Heart right ventricle (tissue), 16 donors: ENCODE measurements at regions not wholly inside any gene's neighbourhood (a gene's known extent, or its start where the extent isn't known, plus 50 kb on each side); places are given as distances from the start of the nearest gene placed in this dataset.

Experiments
- ATAC-seq, 8 donors: fragments of 200-7000 bp; cut with Tn5 transposase; one replicate each; pipeline ENCODE4 v1.9.1; 2020; ENCODE audit warnings: mild to moderate bottlenecking in 8 of 8, moderate library complexity in 8 of 8, moderate number of reproducible peaks in 1 of 8
- DNase-seq, 2 donors: peaks; one replicate each; pipeline ENCODE4 v3.0.0-alpha.2; 2020
- H3K27ac ChIP-seq, 10 donors: fragments of 200-600 bp; sonication (generic) in 2 of 10; one replicate each; pipeline versions ENCODE4 v1.5.0 to v1.8.0; 2020 to 2022; ENCODE audit warnings: mild to moderate bottlenecking in 3 of 10
- H3K27me3 ChIP-seq, 7 donors: fragments of 200-600 bp; one replicate each; pipeline ENCODE4 v1.8.0; 2021 to 2022; ENCODE audit warnings: mild to moderate bottlenecking in 2 of 7
- H3K36me3 ChIP-seq, 9 donors: fragments of 200-600 bp; sonication (generic) in 1 of 9; one replicate each; pipeline versions ENCODE4 v1.5.0 to v1.8.0; 2020 to 2022; ENCODE audit warnings: mild to moderate bottlenecking in 2 of 9
- H3K4me1 ChIP-seq, 9 donors: fragments of 200-600 bp; sonication (generic) in 1 of 9; one replicate each; pipeline versions ENCODE4 v1.5.0 to v1.8.0; 2020 to 2022; ENCODE audit warnings: mild to moderate bottlenecking in 4 of 9
- H3K4me3 ChIP-seq, 10 donors: fragments of 200-600 bp; sonication (generic) in 2 of 10; one replicate each; pipeline versions ENCODE4 v1.5.0 to v1.8.0; 2020 to 2022; ENCODE audit warnings: mild to moderate bottlenecking in 7 of 10, moderate library complexity in 2 of 10
- H3K9me3 ChIP-seq, 11 donors: fragments of 200-600 bp in 10 of 11; sonication (generic) in 2 of 11; one replicate each; pipeline versions ENCODE4 v1.5.0 to v1.8.0; 2013 to 2022; ENCODE audit warnings: mild to moderate bottlenecking in 2 of 11, control low read depth in 1 of 11, moderate library complexity in 1 of 11
- WGBS, 2 donors: extraction: QIAGEN DNeasy Blood & Tissue Kit; methylation state at CpG; one replicate each; pipeline ENCODE4 v1.1.7; 2013; ENCODE audit warnings: inconsistent platforms in 1 of 2; 5-methylcytosine and 5-hydroxymethylcytosine counted together
- intact Hi-C, 10 donors: fragments of 100-400 bp; cut with DNase I; formaldehyde crosslinking; loops; one replicate each; pipeline versions ENCODE4 v1.11.1 to v1.14.2; 2022
- TF ChIP-seq, protein P1 (sequence below), 9 donors: fragments of 200-600 bp; sonication (generic) in 2 of 9; IDR thresholded peaks; one replicate each; pipeline versions ENCODE4 v1.5.0 to v1.8.0; 2021 to 2022; ENCODE audit warnings: antibody characterized with exemption in 9 of 9, mild to moderate bottlenecking in 5 of 9, moderate library complexity in 1 of 9
- donor health status: Arrhythmogenic right ventricular cardiomyopathy.
- donor health status: ischemic (EF 13 %, LVEDD 7.1; RV severe dilation, severe dysfunction).
- donor health status: healthy with polysubstance abuse.
- donor health status: DM: no; HTN: yes; CAD: no.
- donor health status: DM: no; HTN: no; CAD: no.
- donor health status: ischemic (EF 25% LVEDD 6.9; RV normal size, moderate dysfunction).
- donor health status: ischemic (EF 25% LVEDD 5.7; RV mildly dilated, moderate dysfunction).
- donor health status: healthy.
- donor health status: DM: yes; HTN: yes; CAD: no.
- donor health status: Ischemic cardiomyopathy.
- donor health status: ischemic (EF 35%, LVEDD 5.7; RV mildly dilated, moderate dysfunction).
- donor health status: nonischemic (EF 11% LVEDD 7.7; RV severe dilation, severe dysfunction).
- donor health status: DM: yes; HTN: yes; CAD: no.
- donor health status: PGD.
- donor health status: ischemic (EF 29% LVEDD 5.4; RV normal size, mild dysfunction).
- donor health status: nonischemic (EF 23%, LVEDD 6.1; RV moderate dilation, normal function).

DNA sequence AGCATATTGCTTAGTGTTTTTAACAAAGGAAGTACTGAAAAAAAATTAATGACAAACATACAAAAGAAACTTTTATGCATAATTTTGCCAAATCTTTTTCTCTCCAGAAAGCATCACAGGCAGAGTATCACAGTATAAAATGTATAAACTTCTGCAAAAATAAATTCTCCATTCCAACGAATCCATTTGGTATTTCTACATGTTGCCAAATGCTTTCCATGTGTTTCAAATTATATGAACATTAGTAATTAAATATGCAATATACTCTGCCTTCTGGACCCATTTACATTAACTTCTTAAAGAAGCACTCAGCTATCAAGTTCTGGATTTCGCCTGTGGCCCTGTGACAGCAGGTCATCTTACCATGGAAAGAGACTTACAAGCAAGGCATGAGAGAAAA lies 189.1 kb upstream of the ALCAM start:
- Histone ChIP-seq H3K27me3 (no peaks in the 10 kb centered on the region), H3K36me3 (no peaks in the 10 kb centered on the region), H3K27ac (no peak overlapping the region), H3K4me1 (no peaks in the 10 kb centered on the region), H3K4me3 (no peak overlapping the region), H3K9me3 (no peaks in the 10 kb centered on the region)
- intact Hi-C loops, result no loop called here
- DNase-seq (no peak), ATAC-seq (no peak)
- WGBS, 2 donors, result 67 to 72% methylated on average over 2 of the region's 2 CpGs
- TF ChIP-seq, protein P1, sequence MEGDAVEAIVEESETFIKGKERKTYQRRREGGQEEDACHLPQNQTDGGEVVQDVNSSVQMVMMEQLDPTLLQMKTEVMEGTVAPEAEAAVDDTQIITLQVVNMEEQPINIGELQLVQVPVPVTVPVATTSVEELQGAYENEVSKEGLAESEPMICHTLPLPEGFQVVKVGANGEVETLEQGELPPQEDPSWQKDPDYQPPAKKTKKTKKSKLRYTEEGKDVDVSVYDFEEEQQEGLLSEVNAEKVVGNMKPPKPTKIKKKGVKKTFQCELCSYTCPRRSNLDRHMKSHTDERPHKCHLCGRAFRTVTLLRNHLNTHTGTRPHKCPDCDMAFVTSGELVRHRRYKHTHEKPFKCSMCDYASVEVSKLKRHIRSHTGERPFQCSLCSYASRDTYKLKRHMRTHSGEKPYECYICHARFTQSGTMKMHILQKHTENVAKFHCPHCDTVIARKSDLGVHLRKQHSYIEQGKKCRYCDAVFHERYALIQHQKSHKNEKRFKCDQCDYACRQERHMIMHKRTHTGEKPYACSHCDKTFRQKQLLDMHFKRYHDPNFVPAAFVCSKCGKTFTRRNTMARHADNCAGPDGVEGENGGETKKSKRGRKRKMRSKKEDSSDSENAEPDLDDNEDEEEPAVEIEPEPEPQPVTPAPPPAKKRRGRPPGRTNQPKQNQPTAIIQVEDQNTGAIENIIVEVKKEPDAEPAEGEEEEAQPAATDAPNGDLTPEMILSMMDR (IDR thresholded peaks at IDR 0.05), result no peak

DNA sequence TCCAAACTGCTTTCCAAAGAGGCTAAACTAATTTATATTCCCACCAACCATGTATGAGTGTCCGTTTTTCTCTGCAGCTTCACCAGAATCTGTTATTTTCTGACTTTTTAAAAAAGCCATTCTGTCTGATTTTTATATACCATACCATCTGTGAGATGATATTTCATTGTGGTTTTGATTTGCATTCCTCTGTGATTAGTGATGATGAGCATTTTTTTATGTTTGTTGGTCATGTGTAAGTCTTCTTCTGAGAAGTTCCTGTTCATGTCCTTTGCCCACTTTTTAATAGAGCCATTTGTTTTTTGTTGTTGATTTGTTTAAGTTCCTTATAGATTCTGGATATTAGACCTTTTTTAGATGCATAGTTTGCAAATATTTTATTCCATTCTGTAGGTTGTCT lies 179.4 kb upstream of the ALCAM start:
- Histone ChIP-seq H3K4me3 (no peak overlapping the region), H3K9me3 (peaks cover 0 to 29% (median 0%) of the 10 kb centered on the region in 11 donors), H3K4me1 (no peaks in the 10 kb centered on the region), H3K36me3 (no peaks in the 10 kb centered on the region), H3K27me3 (no peaks in the 10 kb centered on the region), H3K27ac (no peak overlapping the region)
- DNase-seq (no peak), ATAC-seq (no peak)
- intact Hi-C loops, result no loop called here
- TF ChIP-seq, protein P1 (IDR thresholded peaks at IDR 0.05), result no peak
- WGBS, 2 donors, result 74 to 79% methylated on average over 1 of the region's 1 CpG

DNA sequence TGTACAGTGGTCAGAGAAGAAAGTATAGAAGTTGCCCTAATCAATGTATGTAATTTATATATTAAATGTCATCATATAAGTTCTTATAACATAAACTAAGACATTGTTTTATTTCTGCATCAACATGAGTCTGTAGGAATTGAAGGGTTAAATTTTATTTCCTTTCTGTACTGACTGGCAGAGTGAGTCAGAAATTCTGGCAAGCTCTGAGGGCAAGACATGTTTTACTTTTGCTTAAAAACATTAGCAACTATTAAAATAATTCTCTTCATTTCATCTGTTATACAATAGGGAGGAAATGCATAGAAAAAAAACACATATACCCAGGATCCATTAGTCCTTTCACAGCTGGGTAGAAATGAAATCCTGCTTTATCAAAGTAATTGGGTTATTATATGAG lies 171.4 kb upstream of the ALCAM start:
- Histone ChIP-seq H3K9me3 (peaks cover 0 to 16% (median 0%) of the 10 kb centered on the region in 11 donors), H3K36me3 (no peaks in the 10 kb centered on the region), H3K27me3 (no peaks in the 10 kb centered on the region), H3K4me1 (no peaks in the 10 kb centered on the region), H3K27ac (no peak overlapping the region), H3K4me3 (no peak overlapping the region)
- ATAC-seq (no peak), DNase-seq (no peak)
- TF ChIP-seq, protein P1 (IDR thresholded peaks at IDR 0.05), result no peak
- intact Hi-C loops, result no loop called here

DNA sequence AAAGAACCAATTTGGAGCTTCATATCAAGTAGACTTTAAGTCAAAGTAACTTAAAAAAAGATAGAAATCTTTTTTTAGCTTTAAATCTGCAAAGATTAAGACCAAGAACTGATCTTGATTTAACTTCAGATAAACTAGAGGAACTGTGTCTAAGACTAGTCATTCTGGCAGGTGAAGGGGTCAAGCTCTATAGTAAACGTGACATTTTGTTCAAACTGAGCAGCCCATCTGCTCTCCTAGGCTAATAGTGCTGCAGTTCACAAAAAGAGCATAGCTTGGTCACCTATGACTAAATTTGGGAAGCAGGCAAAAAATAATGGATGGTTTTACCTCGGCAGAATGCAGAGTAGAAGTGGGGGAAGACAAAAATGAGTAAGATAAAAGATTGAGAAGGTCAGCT lies 168.8 kb upstream of the ALCAM start:
- TF ChIP-seq, protein P1 (IDR thresholded peaks at IDR 0.05), result no peak
- DNase-seq, result no peak
- no peaks in the 10 kb centered on the region for H3K36me3 ChIP-seq
- H3K4me3 ChIP-seq, result no peak overlapping the region
- ATAC-seq, result no peak
- H3K9me3 ChIP-seq, result peaks cover 0 to 22% (median 0%) of the 10 kb centered on the region in 11 donors
- H3K27ac ChIP-seq, result no peak overlapping the region
- no peaks in the 10 kb centered on the region for H3K27me3 ChIP-seq
- intact Hi-C loops, result no loop called here
- WGBS, 2 donors, result 51 to 61% methylated on average over 2 of the region's 2 CpGs
- H3K4me1 ChIP-seq, result no peaks in the 10 kb centered on the region

DNA sequence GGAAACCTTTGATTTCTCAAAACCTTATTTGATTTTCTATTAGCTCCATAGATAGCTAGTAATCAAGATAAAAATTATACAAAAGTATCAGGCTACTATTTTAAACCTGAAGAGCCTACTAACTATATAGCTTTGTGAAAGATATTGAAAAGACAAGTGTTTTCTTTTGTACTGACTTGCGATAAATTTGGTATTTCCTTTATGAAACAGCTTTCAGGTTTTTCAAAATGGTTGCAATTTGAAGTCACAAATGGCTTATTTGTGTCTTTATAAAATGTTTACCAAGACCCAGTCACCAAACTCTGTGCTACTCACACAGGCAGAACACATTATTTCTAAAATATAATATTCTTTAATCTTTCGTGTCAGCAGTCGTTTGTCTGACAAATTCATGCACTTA lies 167.5 kb upstream of the ALCAM start:
- Histone ChIP-seq H3K36me3 (no peaks in the 10 kb centered on the region), H3K27me3 (no peaks in the 10 kb centered on the region), H3K27ac (no peak overlapping the region), H3K9me3 (peaks cover 0 to 25% (median 0%) of the 10 kb centered on the region in 11 donors), H3K4me3 (no peak overlapping the region), H3K4me1 (no peaks in the 10 kb centered on the region)
- ATAC-seq, result no peak
- WGBS, 2 donors, result 83 to 87% methylated on average over 3 of the region's 3 CpGs
- TF ChIP-seq, protein P1 (IDR thresholded peaks at IDR 0.05), result no peak
- DNase-seq, result no peak
- intact Hi-C loops, result no loop called here
